Motor neuron (in vitro differentiated cells): ENCODE measurements at regions not wholly inside any gene's neighbourhood (a gene's known extent, or its start where the extent isn't known, plus 50 kb on each side); places are given as distances from the start of the nearest gene placed in this dataset.
"Not testable (repeated sequence)": the region's sequence is repeated elsewhere in the genome, so short reads cannot be mapped to it uniquely, and the experiment has no call there.

Experiments
- ATAC-seq, 8 experiments: fragments of 200-7000 bp; cut with Tn5 transposase; replicated peaks in 6 of 8; 2 replicates each; pipeline ENCODE4 v1.8.0; 2021; ENCODE audit warnings: mild to moderate bottlenecking in 8 of 8, moderate library complexity in 8 of 8
- H3K27ac ChIP-seq, 2 donors: fragments of 250-450 bp; sonication (Bioruptor Pico); 2 replicates each; pipeline ENCODE4 v1.9.0; 2021; ENCODE audit warnings: antibody characterized with exemption in 2 of 2, mild to moderate bottlenecking in 2 of 2, moderate library complexity in 1 of 2
- H3K4me1 ChIP-seq, 2 donors: fragments of 250-450 bp; sonication (Bioruptor Pico); replicated peaks in 1 of 2; 2 replicates each; pipeline ENCODE4 v1.6.1; 2021; ENCODE audit warnings: antibody characterized with exemption in 2 of 2, mild to moderate bottlenecking in 2 of 2, moderate library complexity in 1 of 2
- H3K4me3 ChIP-seq, 5 donors: fragments of 250-450 bp; sonication (Bioruptor Pico); 2 replicates each; pipeline ENCODE4 v1.9.0; 2021; ENCODE audit warnings: antibody characterized with exemption in 5 of 5, mild to moderate bottlenecking in 5 of 5, moderate library complexity in 4 of 5
- WGBS, 10 experiments: fragments of 450-650 bp; shearing (Covaris generic); methylation state at CpG; one replicate each; pipeline ENCODE4 v1.0.0; 2022; 5-methylcytosine and 5-hydroxymethylcytosine counted together
- in situ Hi-C, 9 experiments: fragments of 400-800 bp; cut with MboI; loops; one replicate each; pipeline ENCODE4 v1.15.0; 2021; ENCODE audit warnings: low sequenced_read_pairs in 9 of 9, low pct_unique_long_range_greater_than_20kb in 2 of 9; ENCODE audit not compliant: unreplicated experiment in 9 of 9

DNA sequence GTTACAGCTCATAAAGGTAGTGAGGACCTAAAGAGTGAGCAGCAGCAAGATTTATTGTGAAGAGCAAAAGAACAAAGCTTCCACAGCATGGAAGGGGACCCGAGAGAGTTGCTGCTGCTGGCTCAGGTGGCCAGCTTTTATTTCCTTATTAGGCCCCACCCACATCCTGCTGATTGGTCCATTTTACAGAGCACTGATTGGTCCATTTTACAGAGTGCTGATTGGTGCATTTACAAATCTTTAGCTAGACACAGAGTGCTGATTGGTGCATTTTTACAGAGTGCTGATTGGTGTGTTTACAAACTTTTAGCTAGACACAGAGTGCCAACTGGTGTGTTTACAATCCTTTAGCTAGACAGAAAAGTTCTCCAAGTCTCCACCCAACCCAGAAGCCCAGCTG is 256.2 kb upstream of the HTR1E start:
- 0 to 100% (median 100%) methylated on average over 1 of the region's 1 CpG; no CpG with 5 or more reads in 7 of the 10 experiments for WGBS, 10 experiments
- H3K4me3 ChIP-seq, H3K27ac ChIP-seq, ATAC-seq, in situ Hi-C loops: not testable (repeated sequence)
- peaks cover 0 to 19% of the 10 kb centered on the region in 2 donors for H3K4me1 ChIP-seq

- H3K27ac ChIP-seq, in situ Hi-C loops, H3K4me3 ChIP-seq, ATAC-seq, H3K4me1 ChIP-seq: not testable (repeated sequence)
- WGBS, 10 experiments, result 28 to 100% (median 59%) methylated on average over 1 to 8 of the region's 8 CpGs; no CpG with 5 or more reads in 2 of the 10 experiments
Measured at GRCh38 chr6:86672125-86672524, 265.2 kb upstream of the HTR1E start.

DNA sequence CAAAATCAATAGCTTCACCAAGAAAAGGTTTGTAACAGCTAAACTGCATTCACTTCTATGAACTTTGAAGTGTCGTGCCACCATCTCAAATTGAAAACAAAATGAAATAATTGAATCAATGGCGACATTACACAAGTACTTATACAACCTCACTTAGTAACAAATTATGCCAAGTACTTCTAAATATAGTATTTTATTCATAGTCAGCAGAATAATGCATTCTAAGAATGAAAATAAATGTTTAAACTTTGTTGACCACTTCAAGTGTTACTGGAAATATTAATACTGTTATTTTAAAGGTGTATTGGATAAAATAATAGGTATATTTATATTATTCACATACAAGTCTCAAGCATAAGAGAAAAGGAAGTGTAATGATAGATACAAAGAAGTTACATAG is 280.1 kb upstream of the HTR1E start:
- no peak for ATAC-seq
- H3K27ac ChIP-seq, result no peak overlapping the region
- no peaks in the 10 kb centered on the region for H3K4me1 ChIP-seq
- no peak overlapping the region for H3K4me3 ChIP-seq
- 0 to 100% (median 74%) methylated on average over 1 to 2 of the region's 2 CpGs; no CpG with 5 or more reads in 1 of the 10 experiments for WGBS, 10 experiments
- in situ Hi-C loops, result no loop called here

- Histone ChIP-seq H3K27ac (no peak overlapping the region), H3K4me1 (no peaks in the 10 kb centered on the region), H3K4me3 (no peak overlapping the region)
- in situ Hi-C loops, result no loop called here
- WGBS, 10 experiments, result 0 to 63% (median 43%) methylated on average over 1 of the region's 1 CpG; no CpG with 5 or more reads in 5 of the 10 experiments
- no peak for ATAC-seq
Measured at GRCh38 chr6:86629123-86629522, 308.2 kb upstream of the HTR1E start.

DNA sequence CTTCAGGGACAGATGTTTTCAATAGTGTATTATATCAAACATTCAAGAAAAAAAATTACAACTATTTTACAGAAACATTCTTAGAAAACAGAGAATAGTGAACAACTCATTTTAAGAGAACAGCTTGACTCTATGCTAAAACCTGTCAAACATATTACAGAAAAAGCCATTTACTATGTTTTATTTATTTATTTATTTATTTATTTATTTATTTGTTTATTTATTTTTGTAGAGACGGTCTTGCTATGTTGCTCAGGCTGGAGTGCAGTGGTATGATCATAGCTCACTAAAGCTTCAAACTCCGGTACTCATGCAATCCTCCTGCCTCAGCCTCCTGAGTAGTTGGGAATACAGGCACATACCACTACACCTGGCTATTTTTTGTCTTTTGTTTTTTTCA is 317.9 kb upstream of the HTR1E start:
- no peaks in the 10 kb centered on the region for H3K4me1 ChIP-seq
- no peak overlapping the region for H3K4me3 ChIP-seq
- no peak overlapping the region for H3K27ac ChIP-seq
- no peak for ATAC-seq
- in situ Hi-C loops, result no loop called here
- WGBS, 10 experiments, result 36 to 100% (median 91%) methylated on average over 2 of the region's 2 CpGs; no CpG with 5 or more reads in 1 of the 10 experiments

DNA sequence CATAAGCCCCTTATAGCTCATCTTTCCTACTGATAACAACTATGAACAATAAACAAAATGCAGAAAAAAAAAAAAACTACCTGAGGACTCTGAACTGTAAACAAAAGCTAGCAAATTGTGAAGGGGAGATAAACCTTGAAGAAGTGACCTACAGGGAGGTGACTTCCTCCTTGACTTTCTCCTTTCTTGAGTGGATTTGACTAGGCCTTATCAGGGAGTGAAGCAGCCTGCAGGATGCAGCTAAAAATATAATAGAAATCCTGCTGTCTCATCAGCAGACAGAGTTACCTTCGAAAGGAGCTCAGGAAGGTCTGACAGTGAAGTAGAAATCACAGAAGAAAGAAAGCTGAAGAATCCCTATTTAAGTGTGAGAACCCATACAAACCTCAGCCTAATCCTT is 322.0 kb upstream of the HTR1E start:
- 27 to 100% (median 65%) methylated on average over 1 of the region's 1 CpG; no CpG with 5 or more reads in 2 of the 10 experiments for WGBS, 10 experiments

GRCh38 chr6:86609549-86610388 is 327.6 kb upstream of the HTR1E start:
- H3K4me3 ChIP-seq, result no peak overlapping the region
- H3K27ac ChIP-seq, result no peak overlapping the region
- no peaks in the 10 kb centered on the region for H3K4me1 ChIP-seq
- no peak for ATAC-seq
- in situ Hi-C loops, result no loop called here
- 0 to 80% (median 26%) methylated on average over 1 to 9 of the region's 9 CpGs; no CpG with 5 or more reads in 2 of the 10 experiments for WGBS, 10 experiments

More for the DNA sequence above, 322.0 kb upstream of the HTR1E start:
- H3K4me1 ChIP-seq, result no peaks in the 10 kb centered on the region
- no peak overlapping the region for H3K27ac ChIP-seq
- in situ Hi-C loops, result no loop called here
- no peak overlapping the region for H3K4me3 ChIP-seq
- ATAC-seq, result no peak

DNA sequence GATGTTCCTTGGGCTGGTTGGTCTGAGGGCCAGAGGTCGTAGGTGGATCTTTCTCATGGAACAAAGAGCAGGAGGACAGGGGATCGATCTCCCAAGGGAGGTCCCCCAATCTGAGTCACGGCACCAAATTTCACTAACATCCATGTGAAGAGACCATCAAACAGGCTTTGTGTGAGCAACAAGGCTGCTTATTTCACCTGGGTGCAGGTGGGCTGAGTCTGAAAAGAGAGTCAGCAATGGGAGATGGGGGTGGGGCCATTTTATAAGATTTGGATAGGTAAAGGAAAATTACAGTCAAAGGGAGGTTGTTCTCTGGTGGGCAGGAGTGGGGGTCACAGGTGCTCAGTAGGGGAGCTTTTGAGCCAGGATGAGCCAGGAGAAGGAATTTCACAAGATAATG is 334.0 kb upstream of the HTR1E start:
- 39 to 100% (median 90%) methylated on average over 1 to 3 of the region's 3 CpGs; no CpG with 5 or more reads in 6 of the 10 experiments for WGBS, 10 experiments
- ATAC-seq, result not testable (repeated sequence)

DNA sequence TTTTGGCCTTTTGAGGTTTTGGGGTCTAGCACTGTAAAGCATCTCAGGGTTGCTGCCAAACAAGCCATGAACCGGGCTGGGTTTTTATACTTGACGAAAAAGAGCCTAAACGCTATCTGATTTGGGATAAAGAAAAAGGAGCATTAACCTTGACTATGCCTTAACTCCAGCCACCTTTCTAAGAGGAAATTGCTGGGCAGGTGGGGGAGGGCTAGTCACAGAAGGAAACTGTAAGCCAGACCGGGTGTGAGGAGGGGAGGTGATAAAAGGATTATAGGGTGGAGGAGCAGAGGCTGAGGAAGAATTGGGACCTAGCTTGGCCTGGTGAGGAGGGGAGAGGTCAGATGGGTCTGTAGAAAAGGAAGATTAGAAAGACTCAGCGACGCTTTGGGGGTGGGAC is 335.2 kb upstream of the HTR1E start:
- H3K27ac ChIP-seq, H3K4me3 ChIP-seq, ATAC-seq, H3K4me1 ChIP-seq, in situ Hi-C loops: not testable (repeated sequence)
- 50 to 100% (median 83%) methylated on average over 2 to 3 of the region's 6 CpGs; no CpG with 5 or more reads in 6 of the 10 experiments for WGBS, 10 experiments

More for the DNA sequence above, 334.0 kb upstream of the HTR1E start:
- H3K4me3 ChIP-seq, H3K4me1 ChIP-seq, H3K27ac ChIP-seq, in situ Hi-C loops: not testable (repeated sequence)

DNA sequence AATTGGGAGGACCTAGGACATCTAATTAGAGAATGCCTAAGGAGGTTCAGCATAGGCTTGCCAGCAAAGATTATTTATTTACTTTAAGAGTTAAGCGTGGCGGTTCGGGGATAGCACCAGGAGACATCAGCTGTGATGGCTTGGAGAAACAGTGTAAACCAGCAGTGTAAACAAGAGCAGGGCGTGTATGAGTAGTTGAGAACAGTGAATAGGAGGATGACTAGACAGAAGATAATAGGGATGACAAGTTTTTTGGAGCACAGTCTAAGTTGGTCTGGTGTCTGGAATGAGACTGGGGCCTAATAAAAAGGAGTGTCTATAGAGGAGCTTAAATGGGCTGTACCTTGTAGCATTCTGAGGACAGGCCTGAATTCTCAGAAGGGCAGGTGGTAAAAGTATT is 338.4 kb upstream of the HTR1E start:
- H3K4me1 ChIP-seq, in situ Hi-C loops, H3K4me3 ChIP-seq, ATAC-seq, H3K27ac ChIP-seq: not testable (repeated sequence)
- 25 to 100% (median 93%) methylated on average over 1 to 3 of the region's 4 CpGs; no CpG with 5 or more reads in 4 of the 10 experiments for WGBS, 10 experiments

DNA sequence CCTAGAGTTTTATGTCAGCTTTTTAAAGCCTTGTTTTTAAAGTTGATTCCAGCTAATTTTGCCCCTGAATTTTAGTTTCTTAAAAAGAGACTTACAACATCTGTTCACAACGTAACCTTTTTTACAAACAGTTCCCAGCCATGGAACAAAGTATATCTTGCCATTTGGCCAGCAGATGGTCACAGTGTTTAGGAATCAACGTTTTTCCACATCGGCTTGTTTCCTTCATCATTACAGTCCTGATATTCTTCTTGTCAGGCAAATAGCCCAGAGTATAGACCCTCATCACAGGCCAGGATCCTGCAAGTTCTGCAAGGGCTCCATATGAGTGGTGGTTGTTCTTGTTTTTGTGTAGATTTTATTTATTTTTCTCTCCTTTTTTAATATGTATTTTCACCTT is 341.7 kb upstream of the HTR1E start:
- ATAC-seq, result no peak
- in situ Hi-C loops, result no loop called here
- Histone ChIP-seq H3K4me1 (no peaks in the 10 kb centered on the region), H3K27ac (no peak overlapping the region), H3K4me3 (no peak overlapping the region)
- 0 to 80% (median 51%) methylated on average over 2 to 3 of the region's 3 CpGs; no CpG with 5 or more reads in 1 of the 10 experiments for WGBS, 10 experiments

- 0 to 100% (median 73%) methylated on average over 1 to 4 of the region's 4 CpGs; no CpG with 5 or more reads in 2 of the 10 experiments for WGBS, 10 experiments
- no peak overlapping the region for H3K27ac ChIP-seq
- H3K4me1 ChIP-seq, result no peaks in the 10 kb centered on the region
- H3K4me3 ChIP-seq, result no peak overlapping the region
- in situ Hi-C loops, result no loop called here
- no peak for ATAC-seq
Measured at GRCh38 chr6:86586195-86586594, 351.1 kb upstream of the HTR1E start.

DNA sequence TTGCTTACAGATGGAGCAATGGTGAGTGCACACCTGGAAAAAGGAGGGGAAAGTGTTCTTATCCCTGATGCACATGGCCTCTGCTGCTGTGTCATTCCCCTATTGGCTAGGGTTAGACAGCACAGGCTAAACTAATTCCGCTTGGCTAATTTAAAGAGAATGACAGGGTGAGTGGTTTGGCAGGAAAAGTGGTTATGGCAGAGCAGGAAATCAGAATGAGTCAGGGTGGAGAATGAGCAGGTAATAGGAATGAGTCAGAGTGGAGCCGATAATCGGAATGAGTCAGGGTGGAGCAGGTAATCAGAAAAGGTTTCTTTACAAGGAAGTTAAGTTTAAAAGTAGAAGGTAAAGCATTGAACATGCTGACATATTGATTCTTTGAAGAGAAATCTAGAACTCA is 355.5 kb upstream of the HTR1E start:
- Histone ChIP-seq H3K27ac (no peak overlapping the region), H3K4me1 (no peaks in the 10 kb centered on the region), H3K4me3 (no peak overlapping the region)
- in situ Hi-C loops, result no loop called here
- ATAC-seq, result no peak
- WGBS, 10 experiments, result 24 to 100% (median 79%) methylated on average over 1 to 3 of the region's 3 CpGs; no CpG with 5 or more reads in 2 of the 10 experiments
